HepG2 (cell line): ENCODE measurements at regions not wholly inside any gene's neighbourhood (a gene's known extent, or its start where the extent isn't known, plus 50 kb on each side); places are given as distances from the start of the nearest gene placed in this dataset.

ENCODE experiments used
- ATAC-seq: fragments of 200-7000 bp; cut with Tn5 transposase; 3 replicates; pipeline ENCODE4 v1.9.1; 2020; ENCODE audit warnings: mild to moderate bottlenecking, moderate library complexity
- BruUV-seq: library from RNA; stranded (reverse); fragments of 400-500 nt; replicated peaks from 2 replicates; lab custom pipeline; 2021; lab: Mats Ljungman, UMichigan
- CTCF ChIA-PET: fragments of 300-600 bp; formaldehyde crosslinking; extraction: SDS; loops from one replicate; lab custom pipeline; 2021; ENCODE audit warnings: low total read pairs, inconsistent platforms, low intra/inter-chr PET ratio; lab: Yijun Ruan, JAX
- POLR2A ChIA-PET: fragments of 350-600 bp; sonication (Branson Sonifier 250); formaldehyde crosslinking; loops from one replicate; lab custom pipeline; 2020; ENCODE audit warnings: antibody characterized with exemption, inconsistent platforms; lab: Yijun Ruan, JAX
- DNase-seq: peaks from one replicate; pipeline ENCODE4 v3.0.0-alpha.2; 2015; ENCODE audit warnings: low spot score
- FAIRE-seq: peaks from 3 replicates; lab custom pipeline; 2011; peaks lifted over from hg19 to GRCh38; lab: Jason Lieb, UNC
- H2AFZ ChIP-seq: one replicate; pipeline ENCODE4 v1.6.1; 2011; ENCODE audit warnings: low read length, inconsistent platforms
- H3K27ac ChIP-seq: fragments of 300-600 bp; 3 replicates; pipeline ENCODE4 v1.8.0; 2011; ENCODE audit warnings: mixed run types, mild to moderate bottlenecking, mixed read lengths, low read length, inconsistent platforms; ENCODE audit not compliant: insufficient read depth; ENCODE audit errors: extremely low read length
- H3K27me3 ChIP-seq, 2 experiments: fragments of 200-600 bp in 1 of 2; 2 replicates in 1 of 2; 3 replicates in 1 of 2; pipeline versions ENCODE4 v1.6.0 to v1.8.0; 2011; ENCODE audit warnings: low read length in 2 of 2, mild to moderate bottlenecking in 2 of 2, moderate library complexity in 2 of 2, inconsistent platforms in 1 of 2; ENCODE audit not compliant: insufficient read depth in 2 of 2, control insufficient read depth in 1 of 2
- H3K36me3 ChIP-seq, 2 experiments: fragments of 200-600 bp in 1 of 2; replicated peaks in 1 of 2; 2 replicates in 1 of 2; 3 replicates in 1 of 2; pipeline versions ENCODE4 v1.5.1 to v1.8.0; 2011; ENCODE audit warnings: low read length in 2 of 2, inconsistent platforms in 1 of 2; ENCODE audit not compliant: insufficient read depth in 2 of 2, control insufficient read depth in 1 of 2
- H3K4me1 ChIP-seq: 2 replicates; pipeline ENCODE4 v1.5.1; 2012; ENCODE audit warnings: low read length, inconsistent platforms; ENCODE audit not compliant: insufficient read depth
- H3K4me2 ChIP-seq: 2 replicates; pipeline ENCODE4 v1.6.0; 2011; ENCODE audit warnings: low read depth, low read length, inconsistent platforms
- H3K4me3 ChIP-seq, 3 experiments: fragments of 200-600 bp in 1 of 3; sonication (generic), shearing (Covaris generic) in 1 of 3; replicated peaks in 1 of 3; 2 replicates each; pipeline ENCODE4 v1.5.1; 2011 to 2016; ENCODE audit warnings: low read length in 3 of 3, inconsistent platforms in 2 of 3, low read depth in 2 of 3, mild to moderate bottlenecking in 2 of 3, control low read depth in 1 of 3, mixed read lengths in 1 of 3; ENCODE audit not compliant: insufficient read depth in 1 of 3
- H3K79me2 ChIP-seq: one replicate; pipeline ENCODE4 v1.6.1; 2011; ENCODE audit warnings: low read length, inconsistent platforms; ENCODE audit not compliant: insufficient read depth
- H3K9ac ChIP-seq: 2 replicates; pipeline ENCODE4 v1.6.0; 2011; ENCODE audit warnings: mild to moderate bottlenecking, low read depth, low read length, inconsistent platforms; ENCODE audit not compliant: insufficient read depth
- H3K9me3 ChIP-seq: 2 replicates; pipeline ENCODE4 v1.5.1; 2012; ENCODE audit warnings: mild to moderate bottlenecking, low read length
- H4K20me1 ChIP-seq: 2 replicates; pipeline ENCODE4 v1.6.0; 2011; ENCODE audit warnings: inconsistent platforms, mild to moderate bottlenecking, low read length, moderate library complexity; ENCODE audit not compliant: insufficient read depth
- ZNF207 ChIP-seq: fragments of 450-650 bp; IDR thresholded peaks from 2 replicates; pipeline ENCODE4 v1.6.1; 2016; ENCODE audit warnings: antibody characterized with exemption, borderline replicate concordance
- ZNF234 ChIP-seq: sonication (generic); formaldehyde crosslinking; conservative IDR thresholded peaks from 2 replicates; pipeline ENCODE4 v1.5.1; 2020; ENCODE audit warnings: mild to moderate bottlenecking, missing genetic modification reagents
- ZNF34 ChIP-seq: sonication (generic); formaldehyde crosslinking; IDR thresholded peaks from 2 replicates; pipeline ENCODE4 v1.4.0; 2020; ENCODE audit warnings: mild to moderate bottlenecking, missing genetic modification reagents, borderline replicate concordance
- ZNF552 ChIP-seq: sonication (generic); formaldehyde crosslinking; IDR thresholded peaks from 2 replicates; pipeline ENCODE4 v1.9.0; 2022; ENCODE audit warnings: missing genetic modification reagents, mild to moderate bottlenecking, borderline replicate concordance
- WGBS: methylation state at CpG from one replicate; pipeline ENCODE4 v1.1.6; 2017; ENCODE audit warnings: low lambda C conversion rate; 5-methylcytosine and 5-hydroxymethylcytosine counted together
- in situ Hi-C: cut with HindIII; loops from 2 replicates; pipeline ENCODE4 v1.10.0; 2017; ENCODE audit warnings: low pct_unique_long_range_greater_than_20kb; ENCODE audit not compliant: extremely low pct_ligation_motif_present
- intact Hi-C: fragments of 100-400 bp; cut with micrococcal nuclease; formaldehyde crosslinking; loops from one replicate; pipeline ENCODE4 v1.10.0; 2022; ENCODE audit not compliant: unreplicated experiment

DNA sequence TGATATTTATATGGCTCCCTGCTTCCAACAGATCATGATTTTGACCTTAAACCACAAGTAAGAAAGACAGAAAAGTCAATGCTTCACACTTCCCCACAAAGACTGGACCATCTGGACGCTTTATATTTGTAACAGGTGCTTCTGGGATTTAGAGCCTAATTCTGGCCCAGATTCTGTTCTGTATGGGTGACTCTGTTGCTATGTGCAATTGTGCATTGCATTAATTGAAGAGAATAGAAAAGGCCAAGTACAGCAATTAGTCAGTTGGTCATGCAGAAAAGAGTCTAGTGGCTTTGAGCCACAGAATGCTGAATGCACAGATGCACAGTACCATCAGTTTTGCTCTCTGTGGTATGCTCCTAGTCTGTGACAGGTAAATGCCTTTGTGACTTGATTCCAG lies 657.4 kb upstream of the ATXN8OS start:
- no peaks in the 10 kb centered on the region for H3K27me3 ChIP-seq
- no peaks in the 10 kb centered on the region for H3K4me1 ChIP-seq
- in situ Hi-C loops (no loop called here), intact Hi-C loops (no loop called here)
- no peak overlapping the region for H2AFZ ChIP-seq
- H4K20me1 ChIP-seq, result no peaks in the 10 kb centered on the region
- H3K4me2 ChIP-seq, result no peak overlapping the region
- H3K36me3 ChIP-seq, result no peaks in the 10 kb centered on the region
- no peaks in the 10 kb centered on the region for H3K9me3 ChIP-seq
- FAIRE-seq (no peak), DNase-seq (no peak), ATAC-seq (no peak)
- POLR2A ChIA-PET, result no interaction called here
- H3K79me2 ChIP-seq, result no peaks in the 10 kb centered on the region
- H3K9ac ChIP-seq, result no peak overlapping the region
- H3K27ac ChIP-seq, result no peak overlapping the region
- no peak overlapping the region for H3K4me3 ChIP-seq
- TF ChIP-seq ZNF552 (CRISPR knock-in tag), result no peak
- TF ChIP-seq ZNF207, result no peak
- no peak for TF ChIP-seq ZNF234 (CRISPR knock-in tag)
- no TSS peak for BruUV-seq
- 0% methylated on average over 1 of the region's 1 CpG for WGBS
- CTCF ChIA-PET, result no interaction called here

DNA sequence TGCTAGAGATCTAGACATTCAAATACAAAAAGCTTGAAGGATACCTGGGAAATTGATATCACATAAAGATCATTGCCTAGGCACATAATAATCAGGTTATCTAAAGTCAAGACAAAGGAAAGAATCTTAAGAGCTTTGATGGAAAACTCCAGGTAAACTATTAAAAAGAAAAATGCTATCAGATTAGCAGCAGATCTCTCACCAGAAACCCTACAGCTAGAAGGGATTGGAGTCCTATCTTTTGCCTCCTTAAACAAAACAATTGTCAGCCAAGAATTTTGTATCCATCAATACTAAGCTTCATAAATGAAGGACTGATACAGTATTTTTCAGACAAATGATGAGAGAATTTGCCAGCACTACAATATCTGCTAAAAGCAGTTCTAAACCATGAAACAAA lies 682.4 kb upstream of the ATXN8OS start:
- Histone ChIP-seq H3K27me3 (no peaks in the 10 kb centered on the region), H3K36me3 (no peaks in the 10 kb centered on the region), H3K79me2 (no peaks in the 10 kb centered on the region), H3K9me3 (peaks cover 68% of the 10 kb centered on the region), H4K20me1 (no peaks in the 10 kb centered on the region), H2AFZ (no peak overlapping the region), H3K4me1 (no peaks in the 10 kb centered on the region), H3K4me2 (no peak overlapping the region), H3K27ac (no peak overlapping the region), H3K9ac (no peak overlapping the region), H3K4me3 (no peak overlapping the region)
- in situ Hi-C loops (no loop called here), intact Hi-C loops (no loop called here)
- DNase-seq, result no peak
- ChIA-PET CTCF (no interaction called here), POLR2A (no interaction called here)
- no peak for ATAC-seq
- FAIRE-seq, result no peak
- no peak for TF ChIP-seq ZNF34 (CRISPR knock-in tag)
- BruUV-seq, result no TSS peak
